H9 (cell line): ENCODE measurements at regions not wholly inside any gene's neighbourhood (a gene's known extent, or its start where the extent isn't known, plus 50 kb on each side); places are given as distances from the start of the nearest gene placed in this dataset.

Source experiments
- DNase-seq: peaks from one replicate; pipeline ENCODE4 v3.0.0-alpha.2; 2017
- H2AFZ ChIP-seq: one replicate; pipeline ENCODE4 v1.6.1; 2013; ENCODE audit warnings: mild to moderate bottlenecking, low read length, control low read depth, moderate library complexity
- H2AK5ac ChIP-seq: 2 replicates; pipeline ENCODE4 v1.6.1; 2013; ENCODE audit warnings: low read length, control low read depth, mixed read lengths; ENCODE audit not compliant: insufficient read length
- H2BK120ac ChIP-seq: one replicate; pipeline ENCODE4 v1.6.1; 2013; ENCODE audit warnings: low read depth, mild to moderate bottlenecking, low read length, control low read depth, inconsistent platforms; ENCODE audit not compliant: poor library complexity, severe bottlenecking
- H2BK12ac ChIP-seq: 2 replicates; pipeline ENCODE4 v1.6.1; 2013; ENCODE audit warnings: low read length, control low read depth, mixed read lengths, low read depth; ENCODE audit not compliant: insufficient read length
- H2BK15ac ChIP-seq: 2 replicates; pipeline ENCODE4 v1.6.1; 2013; ENCODE audit warnings: low read depth, low read length, control low read depth
- H2BK20ac ChIP-seq: one replicate; pipeline ENCODE4 v1.6.1; 2013; ENCODE audit warnings: low read depth, mild to moderate bottlenecking, low read length, control low read depth, inconsistent platforms; ENCODE audit not compliant: poor library complexity, severe bottlenecking
- H2BK5ac ChIP-seq: 2 replicates; pipeline ENCODE4 v1.6.1; 2013; ENCODE audit warnings: low read length, control low read depth, mixed read lengths; ENCODE audit not compliant: insufficient read length
- H3K14ac ChIP-seq: 2 replicates; pipeline ENCODE4 v1.6.1; 2013; ENCODE audit warnings: low read length, control low read depth; ENCODE audit not compliant: insufficient read depth
- H3K18ac ChIP-seq: 2 replicates; pipeline ENCODE4 v1.6.1; 2013; ENCODE audit warnings: low read depth, mild to moderate bottlenecking, mixed read lengths, low read length, control low read depth; ENCODE audit not compliant: insufficient read length
- H3K23ac ChIP-seq: 2 replicates; pipeline ENCODE4 v1.6.1; 2013; ENCODE audit warnings: low read length, control low read depth, mixed read lengths, low read depth; ENCODE audit not compliant: insufficient read length
- H3K23me2 ChIP-seq: 2 replicates; pipeline ENCODE4 v1.6.1; 2013; ENCODE audit warnings: low read depth, mild to moderate bottlenecking, mixed read lengths, low read length, control low read depth; ENCODE audit not compliant: insufficient read length, poor library complexity, severe bottlenecking
- H3K27ac ChIP-seq: 2 replicates; pipeline ENCODE4 v1.5.1; 2013; ENCODE audit warnings: low read length, control low read depth, mixed read lengths, low read depth; ENCODE audit not compliant: insufficient read length
- H3K27me3 ChIP-seq: 2 replicates; pipeline ENCODE4 v1.6.1; 2013; ENCODE audit warnings: low read length, control low read depth, inconsistent platforms; ENCODE audit not compliant: insufficient read depth
- H3K4ac ChIP-seq: 2 replicates; pipeline ENCODE4 v1.6.1; 2013; ENCODE audit warnings: low read depth, mild to moderate bottlenecking, control low read depth, inconsistent platforms, low read length, moderate library complexity
- H3K4me1 ChIP-seq: 2 replicates; pipeline ENCODE4 v1.6.1; 2013; ENCODE audit warnings: low read length, control low read depth, inconsistent platforms; ENCODE audit not compliant: insufficient read depth
- H3K4me2 ChIP-seq: 2 replicates; pipeline ENCODE4 v1.6.1; 2013; ENCODE audit warnings: low read length, control low read depth, mixed read lengths; ENCODE audit not compliant: insufficient read length, insufficient read depth
- H3K56ac ChIP-seq: 2 replicates; pipeline ENCODE4 v1.6.1; 2013; ENCODE audit warnings: low read depth, mild to moderate bottlenecking, mixed read lengths, low read length, control low read depth; ENCODE audit not compliant: insufficient read length
- H3K79me1 ChIP-seq: 2 replicates; pipeline ENCODE4 v1.6.1; 2013; ENCODE audit warnings: low read depth, mild to moderate bottlenecking, moderate library complexity, low read length, control low read depth, inconsistent platforms; ENCODE audit not compliant: insufficient read depth, poor library complexity, severe bottlenecking
- H3K79me2 ChIP-seq: 2 replicates; pipeline ENCODE4 v1.6.1; 2013; ENCODE audit warnings: low read length, control low read depth, inconsistent platforms; ENCODE audit not compliant: insufficient read depth
- H3K9ac ChIP-seq: 2 replicates; pipeline ENCODE4 v1.6.1; 2013; ENCODE audit warnings: low read length, control low read depth, mixed read lengths; ENCODE audit not compliant: insufficient read length; ENCODE audit errors: extremely low read depth
- H3K9me3 ChIP-seq: one replicate; pipeline ENCODE4 v1.6.1; 2013; ENCODE audit warnings: low read depth, low read length, inconsistent platforms; ENCODE audit not compliant: control insufficient read depth
- H3T11ph ChIP-seq: one replicate; pipeline ENCODE4 v1.6.1; 2013; ENCODE audit warnings: mild to moderate bottlenecking, low read length, control low read depth, inconsistent platforms
- H4K20me1 ChIP-seq: one replicate; pipeline ENCODE4 v1.6.1; 2013; ENCODE audit not compliant: control insufficient read depth, insufficient read length, insufficient read depth
- H4K5ac ChIP-seq: 2 replicates; pipeline ENCODE4 v1.6.1; 2013; ENCODE audit warnings: low read depth, mild to moderate bottlenecking, mixed read lengths, low read length, control low read depth; ENCODE audit not compliant: insufficient read length
- H4K8ac ChIP-seq: replicated peaks from 2 replicates; pipeline ENCODE4 v1.6.1; 2013; ENCODE audit warnings: low read length, control low read depth, mixed read lengths, low read depth; ENCODE audit not compliant: insufficient read length
- H4K91ac ChIP-seq: 2 replicates; pipeline ENCODE4 v1.6.1; 2013; ENCODE audit warnings: low read depth, mild to moderate bottlenecking, moderate library complexity, mixed read lengths, low read length, control low read depth; ENCODE audit not compliant: insufficient read length
- H3K27ac Mint-ChIP-seq, 3 experiments: 2 replicates in 2 of 3; 3 replicates in 1 of 3; pipeline ENCODE4 v1.8.0; 2020 to 2021; ENCODE audit warnings: mixed read lengths in 3 of 3, mild to moderate bottlenecking in 1 of 3, moderate library complexity in 1 of 3
- H3K27me3 Mint-ChIP-seq: 2 replicates; pipeline ENCODE4 v1.8.0; 2021; ENCODE audit warnings: low read depth, mild to moderate bottlenecking, moderate library complexity, mixed read lengths
- H3K36me3 Mint-ChIP-seq, 3 experiments: 2 replicates in 2 of 3; 3 replicates in 1 of 3; pipeline ENCODE4 v1.8.0; 2020 to 2021; ENCODE audit warnings: low read depth in 3 of 3, mixed read lengths in 3 of 3; ENCODE audit not compliant: insufficient read depth in 1 of 3
- H3K4me1 Mint-ChIP-seq, 2 experiments: 2 replicates each; pipeline ENCODE4 v1.8.0; 2020; ENCODE audit warnings: mixed read lengths in 2 of 2
- H3K4me3 Mint-ChIP-seq, 2 experiments: 2 replicates in 1 of 2; 3 replicates in 1 of 2; pipeline ENCODE4 v1.8.0; 2020 to 2021; ENCODE audit warnings: mild to moderate bottlenecking in 2 of 2, mixed read lengths in 2 of 2, moderate library complexity in 1 of 2
- H3K9me3 Mint-ChIP-seq, 2 experiments: 2 replicates in 1 of 2; 3 replicates in 1 of 2; pipeline ENCODE4 v1.8.0; 2020; ENCODE audit warnings: mild to moderate bottlenecking in 2 of 2, mixed read lengths in 2 of 2, moderate library complexity in 1 of 2
- WGBS: extraction: QIAGEN DNeasy Blood & Tissue Kit; methylation state at CpG from one replicate; pipeline ENCODE4 v1.1.7; 2013; ENCODE audit warnings: missing lambda C conversion rate, low lambda C conversion rate, mixed read lengths; ENCODE audit not compliant: insufficient read length; ENCODE audit errors: extremely low coverage; 5-methylcytosine and 5-hydroxymethylcytosine counted together
- TF ChIP-seq, protein P1 (sequence below): fragments of 200-600 bp; sonication (generic); conservative IDR thresholded peaks from 3 replicates; pipeline ENCODE4 v1.8.0; 2021; ENCODE audit warnings: antibody characterized with exemption, mild to moderate bottlenecking

DNA sequence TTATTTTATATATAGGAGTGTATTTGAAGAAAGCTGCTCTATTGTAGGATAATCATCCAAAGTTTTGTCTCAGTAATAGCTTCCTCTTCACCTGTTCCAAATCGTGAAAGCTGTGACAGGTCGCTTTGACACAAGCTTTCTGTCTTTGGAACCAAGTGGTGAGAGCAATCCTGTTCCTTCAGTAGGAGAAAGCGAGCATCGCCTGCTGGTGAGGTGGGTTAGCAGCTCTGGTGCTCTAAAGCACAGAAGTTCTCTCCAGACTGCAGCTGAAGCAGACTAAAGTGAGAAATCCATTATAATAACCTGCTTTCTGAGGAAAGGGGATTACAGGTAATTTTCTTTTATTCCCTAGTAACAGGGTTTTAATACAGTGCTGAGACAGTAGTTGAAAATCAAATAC is 803.8 kb downstream of the ADGRL2 start:
- no peak overlapping the region for H2BK15ac ChIP-seq
- H2BK20ac ChIP-seq = no peak overlapping the region
- H4K20me1 ChIP-seq = no peaks in the 10 kb centered on the region
- H3K4ac ChIP-seq = no peak overlapping the region
- Mint-ChIP-seq H3K27me3 (no peaks in the 10 kb centered on the region), H3K36me3 (no peaks in the 10 kb centered on the region), H3K4me1 (peaks cover 2 to 4% of the 10 kb centered on the region in 2 experiments; a peak in 3 of 4 replicates), H3K4me3 (no peak overlapping the region), H3K27ac (no peak overlapping the region), H3K9me3 (no peaks in the 10 kb centered on the region)
- no peak overlapping the region for H2AK5ac ChIP-seq
- no peaks in the 10 kb centered on the region for H3K79me2 ChIP-seq
- H2BK12ac ChIP-seq = no peak overlapping the region
- H3K23me2 ChIP-seq = no peaks in the 10 kb centered on the region
- H2BK120ac ChIP-seq = no peak overlapping the region
- no peak overlapping the region for H3K27ac ChIP-seq
- no peak overlapping the region for H3T11ph ChIP-seq
- no peak overlapping the region for H3K23ac ChIP-seq
- no peaks in the 10 kb centered on the region for H3K9me3 ChIP-seq
- no peak overlapping the region for H3K9ac ChIP-seq
- H3K79me1 ChIP-seq = no peaks in the 10 kb centered on the region
- H3K56ac ChIP-seq = no peak overlapping the region
- H3K18ac ChIP-seq = no peak overlapping the region
- WGBS = no CpG with 5 or more reads among the region's 4 CpGs
- no peak overlapping the region for H3K14ac ChIP-seq
- H4K5ac ChIP-seq = no peak overlapping the region
- peak; percentile 45 for DNase-seq
- no peak overlapping the region for H4K91ac ChIP-seq
- TF ChIP-seq, protein P1, sequence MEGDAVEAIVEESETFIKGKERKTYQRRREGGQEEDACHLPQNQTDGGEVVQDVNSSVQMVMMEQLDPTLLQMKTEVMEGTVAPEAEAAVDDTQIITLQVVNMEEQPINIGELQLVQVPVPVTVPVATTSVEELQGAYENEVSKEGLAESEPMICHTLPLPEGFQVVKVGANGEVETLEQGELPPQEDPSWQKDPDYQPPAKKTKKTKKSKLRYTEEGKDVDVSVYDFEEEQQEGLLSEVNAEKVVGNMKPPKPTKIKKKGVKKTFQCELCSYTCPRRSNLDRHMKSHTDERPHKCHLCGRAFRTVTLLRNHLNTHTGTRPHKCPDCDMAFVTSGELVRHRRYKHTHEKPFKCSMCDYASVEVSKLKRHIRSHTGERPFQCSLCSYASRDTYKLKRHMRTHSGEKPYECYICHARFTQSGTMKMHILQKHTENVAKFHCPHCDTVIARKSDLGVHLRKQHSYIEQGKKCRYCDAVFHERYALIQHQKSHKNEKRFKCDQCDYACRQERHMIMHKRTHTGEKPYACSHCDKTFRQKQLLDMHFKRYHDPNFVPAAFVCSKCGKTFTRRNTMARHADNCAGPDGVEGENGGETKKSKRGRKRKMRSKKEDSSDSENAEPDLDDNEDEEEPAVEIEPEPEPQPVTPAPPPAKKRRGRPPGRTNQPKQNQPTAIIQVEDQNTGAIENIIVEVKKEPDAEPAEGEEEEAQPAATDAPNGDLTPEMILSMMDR = peak; percentile 61
- no peak overlapping the region for H4K8ac ChIP-seq
- no peaks in the 10 kb centered on the region for H3K4me1 ChIP-seq
- no peak overlapping the region for H3K4me2 ChIP-seq
- no peak overlapping the region for H2BK5ac ChIP-seq
- H2AFZ ChIP-seq = no peak overlapping the region
- no peaks in the 10 kb centered on the region for H3K27me3 ChIP-seq
